AG20443 (cell line): ENCODE measurements at regions not wholly inside any gene's neighbourhood (a gene's known extent, or its start where the extent isn't known, plus 50 kb on each side); places are given as distances from the start of the nearest gene placed in this dataset.
A peak's percentile ranks its signal among the peaks of the same experiment; 100 is the strongest.

Experiments
- DNase-seq: peaks from one replicate; pipeline ENCODE4 v3.0.0; 2012; ENCODE audit warnings: low spot score, mixed read lengths

- DNase-seq, result no peak
Observed at GRCh38 chr14:81669308-81669707, 135.7 kb upstream of the SEL1L start.

GRCh38 chr14:81673930-81674329 is 140.3 kb upstream of the SEL1L start:
- DNase-seq, result no peak

- no peak for DNase-seq
Observed at GRCh38 chr14:81676395-81676794, 142.7 kb upstream of the SEL1L start.

DNA sequence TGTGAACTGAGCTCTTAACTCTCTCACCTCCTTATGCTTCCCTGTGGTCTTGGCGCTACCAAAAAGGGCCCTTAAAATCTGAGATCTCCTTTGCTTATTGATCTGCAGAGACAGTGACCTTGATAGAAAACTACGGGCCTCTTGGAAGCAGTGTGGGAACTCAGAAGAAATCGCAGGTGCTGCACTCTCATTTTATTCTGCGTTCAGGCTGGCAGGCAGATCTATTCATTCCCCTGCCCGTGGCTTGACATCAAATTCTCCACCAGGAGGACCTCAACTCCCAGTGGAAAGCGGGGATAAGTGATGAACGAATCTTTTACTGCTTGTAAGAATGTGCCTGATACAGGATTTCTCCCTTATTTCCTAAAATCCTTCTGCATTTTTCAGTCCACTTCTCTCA is 143.2 kb upstream of the SEL1L start:
- no peak for DNase-seq

DNA sequence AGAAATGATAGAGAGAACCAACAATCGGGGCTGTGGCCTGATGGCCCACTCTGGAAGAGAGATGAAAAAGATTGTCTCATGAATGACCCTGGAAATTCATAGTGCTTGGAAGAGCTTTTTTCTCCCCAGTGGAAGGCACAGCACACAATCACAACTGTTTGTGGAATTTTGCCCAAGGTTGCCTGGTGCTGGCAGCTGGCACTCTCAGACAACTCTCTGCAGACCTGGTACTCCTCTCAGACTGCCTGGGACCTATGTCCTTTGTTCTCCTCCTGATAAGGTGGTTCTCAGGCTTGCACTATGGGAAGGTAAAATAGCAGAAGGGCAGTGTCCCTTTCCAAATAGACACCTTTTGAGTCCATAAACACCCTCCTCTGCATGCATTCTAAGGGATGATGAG is 144.1 kb upstream of the SEL1L start:
- no peak for DNase-seq

GRCh38 chr14:81679226-81679625 is 145.6 kb upstream of the SEL1L start:
- no peak for DNase-seq

DNA sequence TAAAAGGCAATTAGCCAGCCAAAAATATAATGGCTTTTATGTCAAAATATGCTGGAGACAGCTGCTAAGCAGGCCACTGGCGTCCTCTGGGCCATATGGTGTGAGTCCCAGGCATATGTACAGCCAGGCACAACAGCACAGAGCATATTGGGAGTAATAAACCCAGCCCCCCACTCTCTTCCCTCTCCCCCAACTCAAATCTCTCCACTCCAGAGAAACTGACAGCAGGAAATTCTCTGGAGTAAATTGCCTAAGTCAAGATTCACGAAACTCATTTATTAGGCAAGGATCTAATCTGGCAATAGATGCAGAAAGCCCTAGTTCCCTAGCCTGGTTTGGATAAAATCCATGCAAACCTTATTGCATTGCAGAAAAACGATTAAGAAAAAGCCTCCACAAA is 147.9 kb upstream of the SEL1L start:
- no peak for DNase-seq

GRCh38 chr14:81682134-81682533 is 148.5 kb upstream of the SEL1L start:
- no peak for DNase-seq

GRCh38 chr14:81682701-81683100 is 149.0 kb upstream of the SEL1L start:
- DNase-seq, result no peak

- DNase-seq, result no peak
Observed at GRCh38 chr14:81684696-81685095, 151.0 kb upstream of the SEL1L start.

GRCh38 chr14:81686512-81686911 is 152.9 kb upstream of the SEL1L start:
- DNase-seq, result no peak

DNA sequence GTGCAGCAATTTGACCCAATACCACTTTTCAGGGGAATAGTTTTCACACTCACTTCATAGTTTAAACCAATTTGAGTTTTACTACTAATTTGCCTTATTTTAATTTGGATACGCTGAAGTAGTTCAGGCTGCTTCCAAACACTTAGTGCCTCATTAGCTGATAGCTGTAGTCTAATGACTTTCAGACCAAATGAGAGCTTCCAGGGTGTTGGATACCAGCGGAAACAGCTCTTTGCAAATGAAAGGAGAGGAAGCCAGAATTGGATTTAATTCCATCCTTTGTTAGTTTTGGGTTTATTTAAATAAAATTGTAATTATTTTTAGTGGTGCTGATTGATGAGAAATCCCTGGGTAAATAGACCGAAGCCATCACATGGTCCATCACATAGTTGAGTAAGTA is 158.3 kb upstream of the SEL1L start:
- no peak for DNase-seq

GRCh38 chr14:81694419-81694818 is 160.8 kb upstream of the SEL1L start:
- no peak for DNase-seq

DNA sequence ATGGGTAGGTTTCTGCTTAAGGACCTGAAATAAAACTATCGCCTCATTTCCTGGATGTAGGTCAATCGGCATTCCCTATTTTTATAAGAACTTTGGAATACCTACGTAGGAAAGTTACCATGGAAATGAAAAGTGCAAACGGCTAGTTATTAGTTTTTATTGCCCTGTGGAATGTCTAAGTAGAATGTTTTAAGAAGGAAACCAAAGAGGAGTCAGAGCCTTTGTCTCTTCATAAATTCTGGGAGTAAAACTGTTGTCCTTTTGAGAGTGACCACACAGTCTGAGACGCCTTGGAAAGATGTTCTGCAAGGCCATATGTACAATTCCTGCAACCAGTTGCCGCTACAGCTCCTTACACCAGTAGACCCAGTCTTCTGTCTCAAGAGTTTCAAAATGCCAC is 176.0 kb upstream of the SEL1L start:
- no peak for DNase-seq

DNA sequence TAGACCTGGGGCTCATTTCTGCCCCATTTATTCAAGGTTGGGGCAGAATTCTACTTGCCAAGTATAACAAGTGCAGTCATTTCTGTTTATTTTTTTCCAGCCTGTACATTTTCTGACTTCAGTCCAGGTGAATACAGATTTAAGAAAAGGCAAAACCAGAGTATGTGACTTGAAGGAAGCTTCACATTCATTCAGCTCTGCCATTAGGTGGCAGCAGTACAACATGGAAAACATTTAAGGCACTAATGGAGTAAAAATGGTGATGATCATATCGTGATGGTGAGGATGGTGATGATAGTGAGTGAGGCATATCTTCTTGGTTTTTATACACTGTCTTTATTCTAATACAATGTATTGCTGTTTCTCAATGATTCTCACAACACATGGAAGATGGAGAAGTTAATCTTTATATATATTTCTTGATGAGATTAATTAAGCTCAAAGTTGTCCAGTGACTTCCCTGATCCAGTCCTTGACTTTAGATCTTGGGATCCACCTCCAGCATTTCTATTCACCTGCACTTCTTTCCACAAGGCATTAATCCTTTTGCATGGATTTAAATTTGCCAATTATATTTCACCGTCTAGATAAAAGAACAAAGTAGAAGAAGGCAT is 176.7 kb upstream of the SEL1L start:
- peak; percentile 18 for DNase-seq

DNA sequence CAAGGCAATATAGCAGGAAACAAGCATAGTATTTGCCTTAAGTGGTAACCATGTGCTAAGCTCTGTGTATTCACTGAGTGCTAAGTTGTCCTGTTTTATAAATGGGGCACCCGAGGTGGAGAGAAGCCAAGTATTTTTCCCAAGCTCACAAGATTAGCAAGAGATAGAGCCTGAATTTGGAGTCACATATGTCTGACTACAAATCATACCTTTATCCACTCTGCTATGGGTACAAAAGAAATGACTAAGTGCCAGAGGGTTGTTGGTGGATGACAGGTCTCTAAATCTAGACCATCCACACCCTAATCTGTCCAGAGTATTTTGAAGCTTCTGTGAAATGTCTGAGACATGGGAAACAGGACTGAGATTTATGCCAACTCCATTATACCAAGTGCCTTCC is 182.1 kb upstream of the SEL1L start:
- DNase-seq, result no peak

DNA sequence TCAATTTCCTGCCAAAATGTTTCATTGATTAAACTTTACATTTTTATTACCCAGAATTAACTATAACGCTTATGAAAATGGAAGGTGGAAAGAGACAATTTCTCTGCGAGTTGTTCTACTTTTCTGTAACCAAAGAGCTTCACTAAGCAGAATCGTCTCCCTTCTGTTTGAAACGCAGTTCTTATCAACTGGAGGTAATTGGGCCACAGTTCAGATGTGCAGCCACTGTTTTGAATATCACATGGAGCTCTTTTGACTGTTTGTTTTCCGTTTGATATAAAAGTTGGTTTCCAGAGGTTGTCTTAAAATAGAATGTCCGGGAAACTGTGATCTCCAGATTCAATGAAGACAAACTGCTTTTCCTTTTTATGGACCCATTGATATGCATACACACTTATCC is 183.3 kb upstream of the SEL1L start:
- DNase-seq, result no peak

DNA sequence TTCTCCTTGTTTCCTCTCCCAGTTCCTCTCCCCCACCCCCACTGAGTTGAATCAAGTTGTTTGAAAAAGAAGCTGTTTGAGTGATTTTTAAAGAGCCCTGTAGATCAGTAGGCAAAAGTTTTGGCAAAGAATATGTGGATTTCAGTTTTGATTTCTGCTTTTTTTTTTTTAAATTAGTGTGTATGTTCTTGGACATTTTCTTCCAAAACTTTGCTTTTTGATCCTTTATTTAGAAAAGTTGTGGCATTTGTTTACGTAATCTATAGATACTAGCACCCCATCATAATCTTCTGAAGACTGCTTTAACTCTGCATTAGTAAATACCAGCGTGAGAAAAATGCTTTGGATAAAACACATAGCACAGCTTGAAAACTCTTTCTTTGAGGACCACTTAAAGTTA is 190.3 kb upstream of the SEL1L start:
- DNase-seq, result no peak

GRCh38 chr14:81727218-81727617 is 193.6 kb upstream of the SEL1L start:
- DNase-seq, result no peak

DNA sequence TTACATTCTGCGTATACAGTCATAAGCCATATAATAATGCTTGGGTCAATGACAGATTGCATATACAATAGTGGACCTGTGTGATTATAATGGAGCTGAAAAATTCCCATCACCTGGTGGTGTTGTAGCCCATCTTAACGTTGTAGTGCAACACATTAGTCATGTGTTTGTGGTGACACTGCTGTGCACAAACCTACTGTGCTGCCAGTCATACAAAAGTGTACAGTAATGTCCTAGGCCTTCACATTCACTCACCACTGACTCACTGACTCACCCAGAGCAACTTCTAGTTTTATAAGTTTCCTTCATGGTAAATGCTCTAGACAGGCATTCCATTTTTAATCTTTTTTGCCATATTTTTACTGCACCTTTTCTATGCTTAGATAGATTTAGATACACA is 194.8 kb upstream of the SEL1L start:
- DNase-seq, result no peak

- no peak for DNase-seq
Observed at GRCh38 chr14:81729622-81730021, 196.0 kb upstream of the SEL1L start.

GRCh38 chr14:81737938-81738337 is 204.3 kb upstream of the SEL1L start:
- no peak for DNase-seq

DNA sequence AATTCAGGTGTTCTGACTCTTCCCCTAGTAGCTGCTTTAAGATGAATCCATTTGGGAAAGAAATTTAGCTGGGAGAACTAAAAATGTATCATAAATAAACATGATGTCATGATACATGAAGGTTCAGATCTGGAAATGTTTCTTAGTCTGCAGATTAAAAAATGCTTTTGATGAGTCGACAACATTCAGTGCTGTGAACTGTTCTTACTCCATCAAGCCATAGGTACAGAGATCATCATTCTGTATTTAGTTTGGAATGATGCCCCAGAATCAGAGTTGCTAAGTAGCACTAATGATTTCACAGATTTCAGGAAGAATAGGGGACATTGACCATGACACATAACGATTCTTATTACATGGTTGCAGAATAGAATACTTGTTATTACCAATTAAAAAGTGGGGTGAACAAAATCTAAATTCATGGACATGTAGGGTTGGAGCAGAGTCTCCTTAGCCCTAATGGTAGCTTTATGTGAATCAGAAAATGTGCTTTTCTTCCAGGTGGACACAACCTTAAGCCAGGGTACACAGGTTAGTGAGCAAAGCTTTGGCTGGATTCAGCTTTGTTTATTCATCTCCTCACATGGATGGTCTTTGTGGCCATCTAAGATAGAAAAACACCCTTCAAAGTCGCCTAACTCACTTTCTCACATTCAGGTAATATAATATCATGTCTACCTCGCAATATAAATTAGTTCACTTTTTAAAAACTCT is 205.4 kb upstream of the SEL1L start:
- DNase-seq, result no peak

- DNase-seq, result no peak
Observed at GRCh38 chr14:81743605-81744004, 210.0 kb upstream of the SEL1L start.
